ENCODE measurements at regions not wholly inside any gene's neighbourhood (a gene's known extent, or its start where the extent isn't known, plus 50 kb on each side); places are given as distances from the start of the nearest gene placed in this dataset.

- H3K27ac ChIP-seq, result no peak overlapping the region
- TF ChIP-seq ZFX (IDR thresholded peaks at IDR 0.05) (no peak), CTCF (conservative IDR thresholded peaks at IDR 0.05) (no peak)
Measured at GRCh38 chr20:57913156-57913930, 203.5 kb upstream of the PMEPA1 start.

GRCh38 chr20:57912227-57912582, 202.4 kb upstream of the PMEPA1 start:
- TF ChIP-seq ZFX (IDR thresholded peaks at IDR 0.05) (no peak), CTCF (conservative IDR thresholded peaks at IDR 0.05) (no peak)

GRCh38 chr20:57911512-57912226, 201.9 kb upstream of the PMEPA1 start:
- no peak overlapping the region for H3K27ac ChIP-seq
- no peak for TF ChIP-seq CTCF (conservative IDR thresholded peaks at IDR 0.05)
- TF ChIP-seq ZFX (IDR thresholded peaks at IDR 0.05), result no peak

More at GRCh38 chr20:57912227-57912582, 202.4 kb upstream of the PMEPA1 start:
- H3K27ac ChIP-seq, result no peak overlapping the region

GRCh38 chr20:57910716-57911115, 200.9 kb upstream of the PMEPA1 start:
- no peak overlapping the region for H3K27ac ChIP-seq
- no peak for TF ChIP-seq CTCF (conservative IDR thresholded peaks at IDR 0.05)
- no peak for TF ChIP-seq ZFX (IDR thresholded peaks at IDR 0.05)

GRCh38 chr20:57909763-57910331, 200.0 kb upstream of the PMEPA1 start:
- TF ChIP-seq CTCF (conservative IDR thresholded peaks at IDR 0.05) (no peak), ZFX (IDR thresholded peaks at IDR 0.05) (no peak)
- H3K27ac ChIP-seq, result no peak overlapping the region

GRCh38 chr20:57908704-57909630, 199.2 kb upstream of the PMEPA1 start:
- H3K27ac ChIP-seq, result no peak overlapping the region
- TF ChIP-seq ZFX (IDR thresholded peaks at IDR 0.05) (no peak), CTCF (conservative IDR thresholded peaks at IDR 0.05) (no peak)
